H1 (cell line): ENCODE measurements at regions not wholly inside any gene's neighbourhood (a gene's known extent, or its start where the extent isn't known, plus 50 kb on each side); places are given as distances from the start of the nearest gene placed in this dataset.

ENCODE experiments used
- CTCF ChIA-PET: fragments of 300-600 bp; sonication (Branson Sonifier 250); formaldehyde crosslinking; loops from one replicate; lab custom pipeline; 2021; ENCODE audit not compliant: partially characterized antibody; lab: Charles Lee
- POLR2A ChIA-PET: fragments of 300-600 bp; sonication (Branson Sonifier 250); formaldehyde crosslinking; loops from one replicate; lab custom pipeline; 2021; ENCODE audit warnings: inconsistent platforms; ENCODE audit not compliant: partially characterized antibody; lab: Charles Lee
- DNase-seq, 2 experiments: peaks; one replicate each; pipeline versions ENCODE4 v3.0.0 to v3.0.0-alpha.2; 2010 to 2022; ENCODE audit warnings: low spot score in 2 of 2, low read depth in 1 of 2, mixed read lengths in 1 of 2
- FAIRE-seq: peaks from 2 replicates; lab custom pipeline; 2011; peaks lifted over from hg19 to GRCh38; lab: Jason Lieb, UNC
- H2AFZ ChIP-seq: 2 replicates; pipeline ENCODE4 v1.8.1; 2012; ENCODE audit warnings: low read length, inconsistent platforms
- H2AK5ac ChIP-seq: 2 replicates; pipeline ENCODE4 v1.6.1; 2013; ENCODE audit warnings: low read depth, low read length
- H2BK120ac ChIP-seq: replicated peaks from 2 replicates; pipeline ENCODE3; 2013; ENCODE audit warnings: low read depth, low read length, inconsistent platforms
- H2BK12ac ChIP-seq: 2 replicates; pipeline ENCODE4 v1.6.1; 2013; ENCODE audit warnings: low read depth, low read length
- H2BK15ac ChIP-seq: 2 replicates; pipeline ENCODE4 v1.6.1; 2013; ENCODE audit warnings: low read length
- H2BK20ac ChIP-seq: 2 replicates; pipeline ENCODE4 v1.6.1; 2013; ENCODE audit warnings: low read length
- H2BK5ac ChIP-seq: 2 replicates; pipeline ENCODE4 v1.6.1; 2013; ENCODE audit warnings: low read depth, low read length
- H3K14ac ChIP-seq: 2 replicates; pipeline ENCODE4 v1.6.1; 2013; ENCODE audit warnings: inconsistent platforms; ENCODE audit not compliant: insufficient read length
- H3K18ac ChIP-seq: 2 replicates; pipeline ENCODE4 v1.6.1; 2013; ENCODE audit warnings: low read length; ENCODE audit errors: extremely low read depth
- H3K23ac ChIP-seq: 2 replicates; pipeline ENCODE4 v1.6.1; 2013; ENCODE audit warnings: inconsistent platforms; ENCODE audit not compliant: insufficient read length
- H3K23me2 ChIP-seq: 2 replicates; pipeline ENCODE4 v1.6.1; 2013; ENCODE audit warnings: low read depth, low read length
- H3K27ac ChIP-seq: 2 replicates; pipeline ENCODE4 v1.6.1; 2011; ENCODE audit warnings: low read depth, low read length, inconsistent platforms
- H3K27me3 ChIP-seq, 4 experiments: replicated peaks in 1 of 4; 1 replicate in 1 of 4; 2 replicates in 3 of 4; pipeline versions ENCODE4 v1.6.1 to v1.8.1; 2011 to 2013; ENCODE audit warnings: low read length in 3 of 4, mild to moderate bottlenecking in 3 of 4, inconsistent platforms in 2 of 4, mixed read lengths in 2 of 4, moderate library complexity in 1 of 4; ENCODE audit not compliant: control insufficient read depth in 3 of 4, insufficient read depth in 3 of 4; ENCODE audit errors: extremely low read depth in 1 of 4
- H3K36me3 ChIP-seq, 4 experiments: 2 replicates each; pipeline versions ENCODE4 v1.6.1 to v1.8.1; 2011 to 2013; ENCODE audit warnings: mild to moderate bottlenecking in 4 of 4, low read length in 3 of 4, moderate library complexity in 2 of 4, control low read depth in 1 of 4, inconsistent platforms in 1 of 4; ENCODE audit not compliant: insufficient read depth in 4 of 4, control insufficient read depth in 2 of 4
- H3K4ac ChIP-seq: replicated peaks from 2 replicates; pipeline ENCODE3; 2013; ENCODE audit warnings: low read length, low read depth, mixed read lengths, inconsistent platforms; ENCODE audit not compliant: insufficient read length
- H3K4me1 ChIP-seq, 4 experiments: replicated peaks in 1 of 4; 1 replicate in 1 of 4; 2 replicates in 3 of 4; pipeline versions ENCODE4 v1.6.1 to v1.8.1; 2011 to 2013; ENCODE audit warnings: low read length in 3 of 4, inconsistent platforms in 2 of 4, mixed read lengths in 1 of 4; ENCODE audit not compliant: insufficient read depth in 4 of 4, control insufficient read depth in 3 of 4
- H3K4me2 ChIP-seq, 2 experiments: 2 replicates each; pipeline versions ENCODE4 v1.6.1 to v1.8.1; 2011 to 2013; ENCODE audit warnings: low read depth in 2 of 2, low read length in 2 of 2, control low read depth in 1 of 2, inconsistent platforms in 1 of 2, mild to moderate bottlenecking in 1 of 2; ENCODE audit not compliant: insufficient read depth in 1 of 2
- H3K4me3 ChIP-seq, 4 experiments: fragments of 200-600, 300-600 bp in 1 of 4; sonication (generic), shearing (Covaris generic), sonication (Bioruptor Twin) in 1 of 4; 2 replicates each; pipeline versions ENCODE4 v1.5.1 to v1.8.1; 2011 to 2016; ENCODE audit warnings: low read length in 4 of 4, low read depth in 3 of 4, control low read depth in 2 of 4, inconsistent platforms in 2 of 4, mild to moderate bottlenecking in 2 of 4, mixed read lengths in 1 of 4, moderate library complexity in 1 of 4; ENCODE audit not compliant: insufficient read depth in 2 of 4; ENCODE audit errors: extremely low read depth in 1 of 4
- H3K56ac ChIP-seq: replicated peaks from 2 replicates; pipeline ENCODE3; 2013; ENCODE audit warnings: low read depth, mild to moderate bottlenecking, mixed read lengths, low read length, inconsistent platforms; ENCODE audit not compliant: insufficient read length
- H3K79me1 ChIP-seq: 2 replicates; pipeline ENCODE4 v1.6.1; 2013; ENCODE audit warnings: low read depth, low read length, control low read depth
- H3K79me2 ChIP-seq, 2 experiments: 2 replicates each; pipeline versions ENCODE4 v1.6.1 to v1.8.1; 2012 to 2013; ENCODE audit warnings: low read length in 2 of 2, mild to moderate bottlenecking in 2 of 2, inconsistent platforms in 1 of 2; ENCODE audit not compliant: insufficient read depth in 2 of 2, control insufficient read depth in 1 of 2
- H3K9ac ChIP-seq, 4 experiments: replicated peaks in 1 of 4; 1 replicate in 1 of 4; 2 replicates in 3 of 4; pipeline versions ENCODE4 v1.6.1 to v1.8.1; 2011 to 2013; ENCODE audit warnings: low read depth in 3 of 4, low read length in 3 of 4, control low read depth in 2 of 4, mild to moderate bottlenecking in 2 of 4, moderate library complexity in 2 of 4, inconsistent platforms in 1 of 4; ENCODE audit errors: extremely low read depth in 1 of 4
- H3K9me3 ChIP-seq, 2 experiments: 2 replicates each; pipeline versions ENCODE4 v1.6.1 to v1.8.1; 2012 to 2013; ENCODE audit warnings: mild to moderate bottlenecking in 2 of 2, moderate library complexity in 2 of 2, control low read depth in 1 of 2, inconsistent platforms in 1 of 2, low read depth in 1 of 2, low read length in 1 of 2, mixed read lengths in 1 of 2; ENCODE audit not compliant: insufficient read depth in 2 of 2
- H4K20me1 ChIP-seq, 2 experiments: replicated peaks in 1 of 2; 2 replicates each; pipeline versions ENCODE3 to v1.8.1; 2011 to 2013; ENCODE audit warnings: inconsistent platforms in 2 of 2, low read length in 2 of 2, mild to moderate bottlenecking in 1 of 2; ENCODE audit not compliant: insufficient read depth in 2 of 2, control insufficient read depth in 1 of 2
- H4K5ac ChIP-seq: 2 replicates; pipeline ENCODE4 v1.6.1; 2013; ENCODE audit warnings: low read length, low read depth, mixed read lengths, inconsistent platforms; ENCODE audit not compliant: insufficient read length
- H4K8ac ChIP-seq: 2 replicates; pipeline ENCODE4 v1.8.0; 2013; ENCODE audit warnings: mild to moderate bottlenecking, moderate library complexity, low read length, inconsistent platforms; ENCODE audit not compliant: insufficient read depth; ENCODE audit errors: extremely low read depth
- H4K91ac ChIP-seq: replicated peaks from 2 replicates; pipeline ENCODE3; 2013; ENCODE audit warnings: low read length, mixed read lengths, inconsistent platforms; ENCODE audit not compliant: insufficient read length
- BACH1 ChIP-seq: IDR thresholded peaks from 2 replicates; pipeline ENCODE4 v1.6.1; 2012; ENCODE audit warnings: low read length, improper control_type of control experiment
- BRCA1 ChIP-seq: IDR thresholded peaks from 2 replicates; pipeline ENCODE4 v1.6.1; 2012; ENCODE audit warnings: low read depth, low read length, improper control_type of control experiment
- CBX8 ChIP-seq: fragments of 300-800, 300-1000 bp; sonication (generic); IDR thresholded peaks from 2 replicates; pipeline ENCODE4 v1.7.1; 2016; ENCODE audit warnings: low read depth, low read length, borderline replicate concordance
- EGR1 ChIP-seq: IDR thresholded peaks from 2 replicates; pipeline ENCODE4 v1.6.1; 2011; ENCODE audit warnings: low read depth, low read length, borderline replicate concordance
- HDAC2 ChIP-seq, 2 experiments: fragments of 300-600 bp in 1 of 2; sonication (generic) in 1 of 2; IDR thresholded peaks; 2 replicates each; pipeline ENCODE4 v1.6.1; 2011 to 2012; ENCODE audit warnings: low read depth in 2 of 2, low read length in 2 of 2, mild to moderate bottlenecking in 2 of 2, moderate library complexity in 2 of 2, borderline replicate concordance in 1 of 2, inconsistent platforms in 1 of 2
- KDM4A ChIP-seq: IDR thresholded peaks from one replicate; pipeline ENCODE4 v1.7.1; 2012; ENCODE audit warnings: low read depth, mild to moderate bottlenecking, moderate library complexity, low read length, inconsistent platforms; ENCODE audit not compliant: severe bottlenecking
- MAFK ChIP-seq: IDR thresholded peaks from 2 replicates; pipeline ENCODE4 v1.6.1; 2012; ENCODE audit warnings: low read depth, mild to moderate bottlenecking, improper control_type of control experiment, low read length
- NRF1 ChIP-seq: IDR thresholded peaks from 2 replicates; pipeline ENCODE4 v1.6.1; 2011; ENCODE audit warnings: mild to moderate bottlenecking, low read depth, low read length, improper control_type of control experiment
- PHF8 ChIP-seq: fragments of 200-600 bp; sonication (generic); conservative IDR thresholded peaks from 2 replicates; pipeline ENCODE4 v1.7.1; 2012; ENCODE audit warnings: low read depth, mild to moderate bottlenecking, inconsistent platforms, low read length, moderate library complexity
- RBBP5 ChIP-seq: IDR thresholded peaks from 2 replicates; pipeline ENCODE4 v1.7.1; 2012; ENCODE audit warnings: low read depth, mild to moderate bottlenecking, inconsistent platforms, low read length, moderate library complexity, borderline replicate concordance
- SAP30 ChIP-seq: fragments of 300-600 bp; sonication (generic); IDR thresholded peaks from 2 replicates; pipeline ENCODE4 v1.7.1; 2012; ENCODE audit warnings: low read length, moderate library complexity, mild to moderate bottlenecking, inconsistent platforms; ENCODE audit not compliant: insufficient read depth, insufficient replicate concordance
- SIRT6 ChIP-seq: IDR thresholded peaks from one replicate; pipeline ENCODE4 v1.7.1; 2012; ENCODE audit warnings: low read length, inconsistent platforms
- SIX5 ChIP-seq: IDR thresholded peaks from 2 replicates; pipeline ENCODE4 v1.6.1; 2011; ENCODE audit warnings: mild to moderate bottlenecking, low read depth, low read length
- SP1 ChIP-seq: IDR thresholded peaks from 2 replicates; pipeline ENCODE4 v1.6.1; 2011; ENCODE audit warnings: low read depth, low read length
- WGBS, 2 experiments: shearing (Covaris generic) in 1 of 2; methylation state at CpG; one replicate each; pipeline versions ENCODE4 v1.1.6 to v1.1.7; 2013 to 2015; ENCODE audit warnings: low lambda C conversion rate in 2 of 2, mixed read lengths in 2 of 2, inconsistent platforms in 1 of 2, low coverage in 1 of 2, missing lambda C conversion rate in 1 of 2; ENCODE audit not compliant: insufficient replicate concordance in 2 of 2, insufficient coverage in 1 of 2, insufficient read length in 1 of 2; ENCODE audit errors: extremely low coverage in 1 of 2, missing lambda C conversion rate in 1 of 2; 5-methylcytosine and 5-hydroxymethylcytosine counted together
- TF ChIP-seq, protein P1 (sequence below): IDR thresholded peaks from 2 replicates; pipeline ENCODE4 v1.6.1; 2012; ENCODE audit warnings: inconsistent platforms

DNA sequence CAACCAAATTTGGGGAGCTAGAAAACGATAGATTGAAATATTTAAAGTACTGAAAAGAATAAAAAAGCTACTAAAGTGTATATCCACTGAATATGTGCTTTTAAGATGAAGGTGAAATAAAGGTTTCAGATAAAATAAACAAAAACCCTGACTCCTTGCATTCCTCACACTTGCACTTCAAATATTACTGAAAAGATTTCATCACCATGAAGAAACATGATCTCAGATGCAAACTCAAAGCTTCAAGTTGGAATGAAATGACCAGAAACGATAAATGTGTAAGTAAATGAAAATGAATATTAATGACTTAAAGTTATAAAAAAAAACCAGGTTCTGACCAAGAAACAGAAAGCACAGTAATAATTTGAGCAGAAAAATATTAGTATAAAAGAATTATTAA, 1246.0 kb upstream of the ACVR2A start:
- H4K20me1 ChIP-seq = no peaks in the 10 kb centered on the region
- no peaks in the 10 kb centered on the region for H3K27me3 ChIP-seq
- H3K14ac ChIP-seq = no peak overlapping the region
- no peaks in the 10 kb centered on the region for H3K36me3 ChIP-seq
- H3K23me2 ChIP-seq = no peaks in the 10 kb centered on the region; the same call in 1 of the 2 replicates
- no peak overlapping the region for H3K23ac ChIP-seq
- H2BK20ac ChIP-seq = no peak overlapping the region
- no peaks in the 10 kb centered on the region for H3K79me1 ChIP-seq
- no peak overlapping the region for H3K9ac ChIP-seq
- H4K5ac ChIP-seq = no peak overlapping the region
- H4K91ac ChIP-seq = no peak overlapping the region
- no peak overlapping the region for H2BK12ac ChIP-seq
- H3K18ac ChIP-seq = no peak overlapping the region
- no peak overlapping the region for H2BK5ac ChIP-seq
- H3K9me3 ChIP-seq = 0 out of 4 replicates have a peak, but pooled peaks cover 0 to 1% of the 10 kb centered on the region in 2 experiments
- ChIA-PET POLR2A (no interaction called here), CTCF (no interaction called here)
- 88% methylated on average over 2 of the region's 2 CpGs; no CpG with 5 or more reads in 1 of the 2 experiments for WGBS, 2 experiments
- no peaks in the 10 kb centered on the region for H3K4me1 ChIP-seq
- FAIRE-seq (no peak), DNase-seq (no peak)
- no peak overlapping the region for H4K8ac ChIP-seq
- H2BK120ac ChIP-seq = no peak overlapping the region
- no peak overlapping the region for H3K4me3 ChIP-seq
- no peak overlapping the region for H3K27ac ChIP-seq
- no peak overlapping the region for H3K4me2 ChIP-seq
- no peaks in the 10 kb centered on the region for H3K79me2 ChIP-seq
- H3K56ac ChIP-seq = no peak overlapping the region
- TF ChIP-seq KDM4A (no peak), RBBP5 (no peak), PHF8 (no peak), NRF1 (no peak), HDAC2 (IDR thresholded peaks at IDR 0.05; ENCODE audit: borderline replicate concordance in 1 of 2, low read depth in 2 of 2, low read length in 2 of 2) (no peak), EGR1 (no peak), CBX8 (no peak), BRCA1 (no peak), SP1 (no peak), SIRT6 (no peak), MAFK (no peak), BACH1 (no peak), SIX5 (no peak), SAP30 (no peak)
- TF ChIP-seq, protein P1, sequence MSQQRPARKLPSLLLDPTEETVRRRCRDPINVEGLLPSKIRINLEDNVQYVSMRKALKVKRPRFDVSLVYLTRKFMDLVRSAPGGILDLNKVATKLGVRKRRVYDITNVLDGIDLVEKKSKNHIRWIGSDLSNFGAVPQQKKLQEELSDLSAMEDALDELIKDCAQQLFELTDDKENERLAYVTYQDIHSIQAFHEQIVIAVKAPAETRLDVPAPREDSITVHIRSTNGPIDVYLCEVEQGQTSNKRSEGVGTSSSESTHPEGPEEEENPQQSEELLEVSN = no peak
- H3K4ac ChIP-seq = no peak overlapping the region
- no peak overlapping the region for H2AFZ ChIP-seq
- no peak overlapping the region for H2BK15ac ChIP-seq
- H2AK5ac ChIP-seq = no peak overlapping the region
